GM19035 (cell line): ENCODE measurements at regions not wholly inside any gene's neighbourhood (a gene's known extent, or its start where the extent isn't known, plus 50 kb on each side); places are given as distances from the start of the nearest gene placed in this dataset.

Experiments used
- ATAC-seq: cut with Tn5 transposase; IDR thresholded peaks from one replicate; pipeline ENCODE4 v1.9.1; 2021; ENCODE audit not compliant: unreplicated experiment

DNA sequence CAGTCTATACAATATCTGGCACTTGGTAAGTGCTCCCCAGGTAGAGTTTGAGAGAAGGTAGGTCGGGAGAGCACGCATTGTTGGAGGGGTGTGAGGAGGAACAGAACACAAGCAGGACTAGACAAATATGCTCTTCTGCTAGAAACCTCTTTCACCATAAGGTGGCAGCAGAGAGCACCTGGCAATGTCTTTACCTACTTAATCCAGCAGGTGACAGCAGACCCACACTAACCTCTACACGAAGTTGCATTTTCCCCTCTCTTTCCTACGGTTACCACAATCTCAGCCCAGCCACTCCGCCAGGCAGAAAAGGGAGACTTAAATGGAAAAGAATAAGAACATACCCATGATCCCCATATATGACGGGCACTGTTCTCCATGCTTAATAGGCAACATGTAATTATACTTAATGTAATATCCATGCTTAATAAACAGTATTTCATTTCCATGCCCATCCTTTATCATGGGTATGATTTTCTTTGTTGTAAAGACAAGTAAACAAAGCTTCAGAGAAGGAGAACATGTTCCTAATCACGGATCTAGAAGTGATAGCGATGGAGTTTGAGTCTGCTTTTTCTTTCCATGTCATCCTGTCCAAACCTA is 55.1 kb upstream of the CCL2 start:
- no peak for ATAC-seq

DNA sequence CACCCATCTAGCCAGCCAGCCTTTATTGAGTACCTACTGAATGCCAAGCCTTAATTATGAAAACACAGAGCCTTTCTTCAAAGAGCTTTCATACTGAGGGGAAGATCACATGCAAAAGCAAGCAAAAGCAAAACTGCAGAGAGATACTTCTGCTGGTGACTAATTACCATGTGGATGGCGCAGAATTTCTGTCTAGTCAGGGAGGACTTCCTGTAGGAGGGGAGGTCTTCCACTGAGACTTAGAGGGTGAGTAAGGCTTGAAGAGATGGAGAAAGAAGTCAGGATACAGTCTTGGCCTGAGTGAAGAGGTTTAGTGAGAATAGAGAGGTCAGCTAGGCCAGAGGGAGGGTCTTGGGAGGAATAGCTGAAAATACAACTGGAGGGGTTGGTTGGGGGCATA is 53.9 kb upstream of the CCL2 start:
- ATAC-seq: no peak

DNA sequence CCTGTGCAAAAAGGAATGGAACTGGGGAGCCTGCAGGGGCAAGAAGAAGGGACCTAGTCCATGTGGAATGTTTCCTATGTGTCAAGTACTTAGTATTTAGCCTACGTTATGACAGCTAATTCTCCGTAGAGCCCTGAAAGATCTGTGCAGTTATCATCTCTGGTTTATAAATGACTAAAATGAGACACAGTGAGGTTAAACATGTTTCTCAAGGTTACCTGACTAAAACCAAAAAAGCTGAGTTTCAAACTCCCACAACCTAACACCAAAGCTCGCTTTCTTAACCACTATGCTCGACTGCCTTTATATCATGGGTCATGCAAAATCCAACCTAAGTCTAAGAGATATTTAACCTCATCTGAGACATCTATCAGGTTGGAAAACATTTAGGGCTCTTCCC is 53.3 kb upstream of the CCL2 start:
- no peak for ATAC-seq

DNA sequence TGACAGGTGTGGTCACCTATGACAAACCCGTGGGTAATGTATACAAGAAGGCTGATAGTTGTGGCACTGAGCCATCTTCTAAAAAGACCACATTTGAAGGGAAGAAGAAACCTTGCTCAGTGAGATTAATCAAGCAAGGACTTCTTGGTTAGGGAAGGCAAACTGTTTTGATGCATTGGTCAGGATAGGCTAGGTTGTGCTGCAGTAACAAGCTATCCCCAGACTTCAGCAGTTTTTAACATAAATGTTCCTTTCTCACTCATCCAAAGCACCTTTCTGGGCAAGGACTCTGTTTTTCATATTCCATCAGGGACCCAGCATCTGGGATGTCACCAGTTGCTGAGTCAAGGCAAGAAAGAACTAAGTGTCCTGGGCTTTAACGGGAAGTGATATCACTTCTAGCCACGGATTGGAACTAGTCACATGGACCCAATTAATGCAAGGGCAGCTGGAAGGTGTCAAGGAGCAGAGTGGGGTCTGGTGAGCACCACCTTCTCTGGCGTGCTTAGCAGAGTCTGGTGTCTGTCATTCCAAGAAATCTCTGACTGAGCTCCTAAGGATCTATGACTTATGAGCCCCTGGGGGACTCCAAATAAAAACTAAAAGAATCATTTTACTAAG is 52.0 kb upstream of the CCL2 start:
- no peak for ATAC-seq

DNA sequence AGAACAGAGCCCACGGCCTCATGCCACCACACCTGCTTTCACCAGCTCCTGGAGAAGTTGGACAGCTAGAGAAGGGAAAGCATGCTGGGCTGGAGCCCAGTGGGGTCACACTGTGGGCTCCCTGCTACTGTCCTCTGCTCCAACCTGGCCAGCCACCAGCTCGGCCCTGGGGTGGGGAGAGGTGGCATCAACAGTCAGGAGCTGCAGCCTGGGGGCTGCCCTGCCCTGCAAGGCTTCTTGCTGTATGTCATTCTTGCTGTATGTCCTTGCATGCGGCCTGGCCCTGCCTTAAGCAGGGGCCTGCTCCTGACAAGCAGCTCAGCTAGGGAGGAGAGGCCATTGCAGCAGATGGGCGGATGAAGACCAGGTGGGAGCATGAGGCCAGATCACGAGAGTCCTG is 50.7 kb upstream of the CCL2 start:
- no peak for ATAC-seq
